GM08714 (cell line): ENCODE measurements at regions not wholly inside any gene's neighbourhood (a gene's known extent, or its start where the extent isn't known, plus 50 kb on each side); places are given as distances from the start of the nearest gene placed in this dataset.

Experiments
- H3K4me3 ChIP-seq: fragments of 200-500 bp; sonication (Bioruptor generic); 2 replicates; pipeline ENCODE4 v1.5.1; 2014; ENCODE audit warnings: mild to moderate bottlenecking, low read length, inconsistent platforms
- ZNF274 ChIP-seq: IDR thresholded peaks from 2 replicates; pipeline ENCODE4 v1.6.1; 2012; ENCODE audit warnings: mild to moderate bottlenecking, low read depth, low read length

GRCh38 chr22:48539261-48539660 lies 1288.4 kb downstream of the BRD1 start:
- H3K4me3 ChIP-seq, result no peak overlapping the region
- TF ChIP-seq ZNF274, result no peak

GRCh38 chr22:48538291-48538820 lies 1289.3 kb downstream of the BRD1 start:
- no peak overlapping the region for H3K4me3 ChIP-seq
- TF ChIP-seq ZNF274, result no peak

- no peak for TF ChIP-seq ZNF274
- H3K4me3 ChIP-seq, result no peak overlapping the region
Measured at GRCh38 chr22:48537343-48537680, 1290.4 kb downstream of the BRD1 start.

- TF ChIP-seq ZNF274, result no peak
- no peak overlapping the region for H3K4me3 ChIP-seq
Measured at GRCh38 chr22:48536541-48537342, 1290.9 kb downstream of the BRD1 start.

GRCh38 chr22:48535868-48536540 lies 1291.7 kb downstream of the BRD1 start:
- TF ChIP-seq ZNF274, result no peak

GRCh38 chr22:48534395-48534958 lies 1293.2 kb downstream of the BRD1 start:
- H3K4me3 ChIP-seq, result no peak overlapping the region
- no peak for TF ChIP-seq ZNF274

More at GRCh38 chr22:48535868-48536540, 1291.7 kb downstream of the BRD1 start:
- no peak overlapping the region for H3K4me3 ChIP-seq

- no peak overlapping the region for H3K4me3 ChIP-seq
- TF ChIP-seq ZNF274, result no peak
Measured at GRCh38 chr22:48532986-48533385, 1294.7 kb downstream of the BRD1 start.

GRCh38 chr22:48531761-48532435 lies 1295.8 kb downstream of the BRD1 start:
- no peak for TF ChIP-seq ZNF274
- H3K4me3 ChIP-seq, result no peak overlapping the region

- H3K4me3 ChIP-seq, result no peak overlapping the region
- no peak for TF ChIP-seq ZNF274
Measured at GRCh38 chr22:48531108-48531507, 1296.6 kb downstream of the BRD1 start.

GRCh38 chr22:48530666-48531065 lies 1297.0 kb downstream of the BRD1 start:
- H3K4me3 ChIP-seq, result no peak overlapping the region
- no peak for TF ChIP-seq ZNF274

GRCh38 chr22:48528221-48528915 lies 1299.3 kb downstream of the BRD1 start:
- no peak overlapping the region for H3K4me3 ChIP-seq
- no peak for TF ChIP-seq ZNF274

- TF ChIP-seq ZNF274, result no peak
- H3K4me3 ChIP-seq, result no peak overlapping the region
Measured at GRCh38 chr22:48523761-48524160, 1303.9 kb downstream of the BRD1 start.

- no peak for TF ChIP-seq ZNF274
- no peak overlapping the region for H3K4me3 ChIP-seq
Measured at GRCh38 chr22:48523091-48523490, 1304.6 kb downstream of the BRD1 start.

- no peak for TF ChIP-seq ZNF274
- H3K4me3 ChIP-seq, result no peak overlapping the region
Measured at GRCh38 chr22:48522271-48522670, 1305.4 kb downstream of the BRD1 start.
